ENCODE measurements at regions not wholly inside any gene's neighbourhood (a gene's known extent, or its start where the extent isn't known, plus 50 kb on each side); places are given as distances from the start of the nearest gene placed in this dataset.

GRCh38 chr2:154537843-154538450 lies 160.5 kb upstream of the KCNJ3 start:
- BruUV-seq (replicated peaks): no TSS peak
- Mint-ChIP-seq H3K4me3 (ENCODE audit: unreplicated experiment) (no peak overlapping the region), H3K27me3 (ENCODE audit: insufficient read depth, unreplicated experiment) (peaks cover 76% of the 10 kb centered on the region), H3K9me3 (ENCODE audit: unreplicated experiment) (no peaks in the 10 kb centered on the region), H3K27ac (ENCODE audit: low read depth, unreplicated experiment) (no peak overlapping the region), H3K36me3 (ENCODE audit: insufficient read depth, unreplicated experiment) (no peaks in the 10 kb centered on the region), H3K4me1 (ENCODE audit: insufficient read depth, unreplicated experiment) (no peaks in the 10 kb centered on the region)
- TF ChIP-seq CTCF (IDR thresholded peaks at IDR 0.05; ENCODE audit: unreplicated experiment): no peak
- ChIA-PET CTCF (no interaction called here), POLR2A (no interaction called here)
- intact Hi-C loops (cut with micrococcal nuclease): no loop called here
- DNase-seq (ENCODE audit: unreplicated experiment): no peak

- no peaks in the 10 kb centered on the region for H3K9me3 Mint-ChIP-seq (ENCODE audit: unreplicated experiment)
- H3K4me1 Mint-ChIP-seq (ENCODE audit: insufficient read depth, unreplicated experiment): no peaks in the 10 kb centered on the region
- H3K4me3 Mint-ChIP-seq (ENCODE audit: unreplicated experiment): no peak overlapping the region
- H3K27ac Mint-ChIP-seq (ENCODE audit: low read depth, unreplicated experiment): no peak overlapping the region
- POLR2A ChIA-PET: no interaction called here
- no peak for DNase-seq (ENCODE audit: unreplicated experiment)
- intact Hi-C loops (cut with micrococcal nuclease): no loop called here
- peaks cover 28% of the 10 kb centered on the region for H3K27me3 Mint-ChIP-seq (ENCODE audit: insufficient read depth, unreplicated experiment)
- CTCF ChIA-PET: interaction anchor here (0.5 kb wide), 1 partner anchor 547 kb away, joined by 5 read pairs; no protein-coding TSS in a partner anchor
- no peak for TF ChIP-seq CTCF (IDR thresholded peaks at IDR 0.05; ENCODE audit: unreplicated experiment)
- H3K36me3 Mint-ChIP-seq (ENCODE audit: insufficient read depth, unreplicated experiment): no peaks in the 10 kb centered on the region
- no TSS peak for BruUV-seq (replicated peaks)
Measured at GRCh38 chr2:154546341-154546740, 152.2 kb upstream of the KCNJ3 start.

DNA sequence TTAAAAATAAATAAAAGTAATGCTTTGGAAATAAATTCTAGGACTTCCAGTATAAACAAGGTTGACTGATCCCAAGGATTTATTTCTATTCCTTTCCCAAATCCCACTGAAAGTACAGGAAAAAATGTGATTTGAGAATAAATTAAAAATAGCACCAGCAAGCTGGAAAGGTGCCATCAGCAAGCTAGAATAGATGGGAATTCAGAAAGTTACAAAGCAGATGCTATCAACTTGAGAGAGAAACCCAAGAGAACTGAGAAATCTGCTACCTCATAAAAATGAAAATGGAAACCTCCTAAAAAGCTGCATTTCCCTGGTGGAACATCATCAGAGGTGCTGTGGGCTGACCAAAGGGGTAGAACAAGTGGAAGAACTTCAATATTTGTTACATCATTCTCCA lies 148.6 kb upstream of the KCNJ3 start:
- no TSS peak for BruUV-seq (replicated peaks)
- POLR2A ChIA-PET: no interaction called here
- Mint-ChIP-seq H3K27ac (ENCODE audit: low read depth, unreplicated experiment) (no peak overlapping the region), H3K27me3 (ENCODE audit: insufficient read depth, unreplicated experiment) (no peaks in the 10 kb centered on the region), H3K4me1 (ENCODE audit: insufficient read depth, unreplicated experiment) (no peaks in the 10 kb centered on the region), H3K9me3 (ENCODE audit: unreplicated experiment) (no peaks in the 10 kb centered on the region), H3K4me3 (ENCODE audit: unreplicated experiment) (no peak overlapping the region), H3K36me3 (ENCODE audit: insufficient read depth, unreplicated experiment) (no peaks in the 10 kb centered on the region)
- intact Hi-C loops (cut with micrococcal nuclease): no loop called here
- no peak for TF ChIP-seq CTCF (IDR thresholded peaks at IDR 0.05; ENCODE audit: unreplicated experiment)
- no peak for DNase-seq (ENCODE audit: unreplicated experiment)
- CTCF ChIA-PET: interaction anchor here (1.5 kb wide), 1 partner anchor 38 kb away, joined by 4 read pairs; no protein-coding TSS in a partner anchor

- H3K4me3 Mint-ChIP-seq (ENCODE audit: unreplicated experiment): no peak overlapping the region
- ChIA-PET POLR2A (no interaction called here), CTCF (no interaction called here)
- no peaks in the 10 kb centered on the region for H3K27me3 Mint-ChIP-seq (ENCODE audit: insufficient read depth, unreplicated experiment)
- TF ChIP-seq CTCF (IDR thresholded peaks at IDR 0.05; ENCODE audit: unreplicated experiment): no peak
- H3K4me1 Mint-ChIP-seq (ENCODE audit: insufficient read depth, unreplicated experiment): no peaks in the 10 kb centered on the region
- H3K36me3 Mint-ChIP-seq (ENCODE audit: insufficient read depth, unreplicated experiment): no peaks in the 10 kb centered on the region
- no peak for DNase-seq (ENCODE audit: unreplicated experiment)
- no peaks in the 10 kb centered on the region for H3K9me3 Mint-ChIP-seq (ENCODE audit: unreplicated experiment)
- intact Hi-C loops (cut with micrococcal nuclease): no loop called here
- H3K27ac Mint-ChIP-seq (ENCODE audit: low read depth, unreplicated experiment): no peak overlapping the region
- no TSS peak for BruUV-seq (replicated peaks)
Measured at GRCh38 chr2:154551649-154552048, 146.8 kb upstream of the KCNJ3 start.

Measured in MCF 10A (cell line).